HG03565 (cell line): ENCODE measurements at regions not wholly inside any gene's neighbourhood (a gene's known extent, or its start where the extent isn't known, plus 50 kb on each side); places are given as distances from the start of the nearest gene placed in this dataset.
"Not testable (repeated sequence)": the region's sequence is repeated elsewhere in the genome, so short reads cannot be mapped to it uniquely, and the experiment has no call there.

ENCODE experiments used
- ATAC-seq: cut with Tn5 transposase; IDR thresholded peaks from one replicate; pipeline ENCODE4 v1.9.1; 2021; ENCODE audit warnings: mild to moderate bottlenecking, moderate library complexity; ENCODE audit not compliant: unreplicated experiment

GRCh38 chr15:20292422-20293005 is 249.1 kb downstream of the GOLGA6L6 start:
- not testable (repeated sequence) for ATAC-seq

GRCh38 chr15:20291616-20292015 is 250.0 kb downstream of the GOLGA6L6 start:
- ATAC-seq: not testable (repeated sequence)

- not testable (repeated sequence) for ATAC-seq
Measured at GRCh38 chr15:20290606-20291005, 251.0 kb downstream of the GOLGA6L6 start.

GRCh38 chr15:20289538-20290103 is 252.0 kb downstream of the GOLGA6L6 start:
- not testable (repeated sequence) for ATAC-seq

- not testable (repeated sequence) for ATAC-seq
Measured at GRCh38 chr15:20288800-20289537, 252.6 kb downstream of the GOLGA6L6 start.

- not testable (repeated sequence) for ATAC-seq
Measured at GRCh38 chr15:20286559-20286958, 255.0 kb downstream of the GOLGA6L6 start.

GRCh38 chr15:20285696-20286300 is 255.8 kb downstream of the GOLGA6L6 start:
- not testable (repeated sequence) for ATAC-seq

- ATAC-seq: not testable (repeated sequence)
Measured at GRCh38 chr15:20284891-20285535, 256.6 kb downstream of the GOLGA6L6 start.

GRCh38 chr15:20283651-20284050 is 257.9 kb downstream of the GOLGA6L6 start:
- not testable (repeated sequence) for ATAC-seq

GRCh38 chr15:20282491-20282943 is 259.1 kb downstream of the GOLGA6L6 start:
- not testable (repeated sequence) for ATAC-seq

- ATAC-seq: not testable (repeated sequence)
Measured at GRCh38 chr15:20281567-20282275, 259.9 kb downstream of the GOLGA6L6 start.

- ATAC-seq: no peak
Measured at GRCh38 chr15:20280933-20281463, 260.6 kb downstream of the GOLGA6L6 start.

- not testable (repeated sequence) for ATAC-seq
Measured at GRCh38 chr15:20280141-20280932, 261.3 kb downstream of the GOLGA6L6 start.

- not testable (repeated sequence) for ATAC-seq
Measured at GRCh38 chr15:20279056-20279455, 262.5 kb downstream of the GOLGA6L6 start.

GRCh38 chr15:20278376-20278775 is 263.2 kb downstream of the GOLGA6L6 start:
- ATAC-seq: not testable (repeated sequence)

GRCh38 chr15:20277451-20277850 is 264.1 kb downstream of the GOLGA6L6 start:
- ATAC-seq: not testable (repeated sequence)

GRCh38 chr15:20276312-20277114 is 265.1 kb downstream of the GOLGA6L6 start:
- not testable (repeated sequence) for ATAC-seq

GRCh38 chr15:20275373-20275967 is 266.1 kb downstream of the GOLGA6L6 start:
- ATAC-seq: not testable (repeated sequence)
